Activated CD4-positive, alpha-beta T cell treated with anti-CD3 and anti-CD28 coated beads for 48 hours (primary cell): ENCODE measurements at regions not wholly inside any gene's neighbourhood (a gene's known extent, or its start where the extent isn't known, plus 50 kb on each side); places are given as distances from the start of the nearest gene placed in this dataset.

Source experiments
- DNase-seq: peaks from one replicate; pipeline ENCODE4 v3.0.0-alpha.2; 2020

GRCh38 chr13:103391936-103392335 is 325.7 kb upstream of the SLC10A2 start:
- DNase-seq = no peak

GRCh38 chr13:103388839-103389238 is 322.6 kb upstream of the SLC10A2 start:
- DNase-seq = no peak

GRCh38 chr13:103386341-103386740 is 320.1 kb upstream of the SLC10A2 start:
- no peak for DNase-seq

GRCh38 chr13:103373916-103374315 is 307.7 kb upstream of the SLC10A2 start:
- no peak for DNase-seq

- no peak for DNase-seq
Observed at GRCh38 chr13:103371271-103371670, 305.1 kb upstream of the SLC10A2 start.

GRCh38 chr13:103370790-103371189 is 304.6 kb upstream of the SLC10A2 start:
- DNase-seq = no peak

- DNase-seq = no peak
Observed at GRCh38 chr13:103358255-103358932, 292.2 kb upstream of the SLC10A2 start.

GRCh38 chr13:103356226-103356864 is 290.1 kb upstream of the SLC10A2 start:
- no peak for DNase-seq

- DNase-seq = no peak
Observed at GRCh38 chr13:103354171-103354570, 288.0 kb upstream of the SLC10A2 start.

GRCh38 chr13:103351035-103351828 is 285.0 kb upstream of the SLC10A2 start:
- no peak for DNase-seq

- no peak for DNase-seq
Observed at GRCh38 chr13:103350147-103350546, 283.9 kb upstream of the SLC10A2 start.

GRCh38 chr13:103349211-103349980 is 283.2 kb upstream of the SLC10A2 start:
- DNase-seq = no peak

- no peak for DNase-seq
Observed at GRCh38 chr13:103335241-103335640, 269.0 kb upstream of the SLC10A2 start.

- DNase-seq = no peak
Observed at GRCh38 chr13:103331924-103332323, 265.7 kb upstream of the SLC10A2 start.

GRCh38 chr13:103328899-103329298 is 262.7 kb upstream of the SLC10A2 start:
- DNase-seq = no peak

GRCh38 chr13:103326326-103326725 is 260.1 kb upstream of the SLC10A2 start:
- DNase-seq = no peak

GRCh38 chr13:103325672-103326071 is 259.5 kb upstream of the SLC10A2 start:
- no peak for DNase-seq

GRCh38 chr13:103324641-103325040 is 258.4 kb upstream of the SLC10A2 start:
- no peak for DNase-seq

- DNase-seq = no peak
Observed at GRCh38 chr13:103315711-103316110, 249.5 kb upstream of the SLC10A2 start.

- no peak for DNase-seq
Observed at GRCh38 chr13:103312467-103312866, 246.2 kb upstream of the SLC10A2 start.

- DNase-seq = no peak
Observed at GRCh38 chr13:103308667-103309066, 242.4 kb upstream of the SLC10A2 start.

GRCh38 chr13:103306163-103306562 is 239.9 kb upstream of the SLC10A2 start:
- DNase-seq = no peak

- DNase-seq = no peak
Observed at GRCh38 chr13:103303078-103303651, 236.9 kb upstream of the SLC10A2 start.
